ENCODE measurements at regions not wholly inside any gene's neighbourhood (a gene's known extent, or its start where the extent isn't known, plus 50 kb on each side); places are given as distances from the start of the nearest gene placed in this dataset.

- Histone ChIP-seq H3K4me1 (ENCODE audit: control insufficient read depth in 1 of 2, insufficient read depth in 2 of 2, low read depth in 1 of 2, low read length in 1 of 2) (no peaks in the 10 kb centered on the region; a peak in 1 of 4 replicates), H3K9ac (no peak overlapping the region), H3F3A (replicated peaks; ENCODE audit: insufficient read depth) (no peaks in the 10 kb centered on the region), H3K79me2 (ENCODE audit: insufficient read depth) (no peaks in the 10 kb centered on the region), H3K36me3 (replicated peaks in 1 of 2; ENCODE audit: control insufficient read depth in 1 of 2, insufficient read depth in 2 of 2, low read length in 1 of 2) (no peaks in the 10 kb centered on the region), H3K4me3 (ENCODE audit: low read depth in 2 of 2, low read length in 1 of 2) (no peak overlapping the region), H3K9me2 (no peaks in the 10 kb centered on the region), H2AFZ (ENCODE audit: low read depth) (no peak overlapping the region), H3K9me3 (no peaks in the 10 kb centered on the region), H3K27ac (ENCODE audit: low read depth in 2 of 2, low read length in 1 of 2) (no peak overlapping the region), H4K20me1 (ENCODE audit: insufficient read depth) (no peaks in the 10 kb centered on the region), H3K4me2 (no peak overlapping the region), H3K27me3 (ENCODE audit: insufficient read depth) (no peaks in the 10 kb centered on the region)
- ChIA-PET CTCF (interaction anchor here (0.9 to 7.1 kb wide), 9 partner anchors 14 to 1568 kb away, joined by 3 to 182 read pairs (median 3); partner anchors contain the start of gene MKKS), POLR2A (interaction anchor here (1.0 kb wide), 1 partner anchor 446 kb away, joined by 3 read pairs; no protein-coding TSS in a partner anchor)
- DNase-seq: no peak
- 54% methylated on average over 2 of the region's 2 CpGs for WGBS (ENCODE audit: low lambda C conversion rate)
- TF ChIP-seq ELF1 (IDR thresholded peaks at IDR 0.05) (no peak), GATA2 (CRISPR knock-in tag; IDR thresholded peaks at IDR 0.05) (no peak), USF1 (IDR thresholded peaks at IDR 0.05; ENCODE audit: borderline replicate concordance, low read depth) (no peak), SIN3A (IDR thresholded peaks at IDR 0.05; ENCODE audit: borderline replicate concordance, low read depth, low read length) (no peak), CHD2 (IDR thresholded peaks at IDR 0.05; ENCODE audit: low read length, partially characterized antibody) (no peak), PBX3 (IDR thresholded peaks at IDR 0.05) (no peak), IRF3 (IDR thresholded peaks at IDR 0.05; ENCODE audit: low read depth, low read length) (no peak), TEAD4 (IDR thresholded peaks at IDR 0.05; ENCODE audit: borderline replicate concordance, insufficient read depth) (no peak), RCOR1 (IDR thresholded peaks at IDR 0.05; ENCODE audit: low read length) (no peak)
Observed at GRCh38 chr20:9981829-9982228, 53.0 kb upstream of the ANKEF1 start.

GRCh38 chr20:9978397-9979004 is 56.3 kb upstream of the ANKEF1 start:
- H3K9ac ChIP-seq: no peak overlapping the region
- TF ChIP-seq JUND (IDR thresholded peaks at IDR 0.05) (peak; percentile 78), RFX5 (IDR thresholded peaks at IDR 0.05; ENCODE audit: low read length) (no peak), FOSL2 (IDR thresholded peaks at IDR 0.05; ENCODE audit: borderline replicate concordance, low read depth) (peak; percentile 81), RAD21 (IDR thresholded peaks at IDR 0.05; ENCODE audit: low read length) (peak; percentile 99), CHD2 (IDR thresholded peaks at IDR 0.05; ENCODE audit: low read length, partially characterized antibody) (peak; percentile 15), POLR2AphosphoS5 (IDR thresholded peaks at IDR 0.05; ENCODE audit: low read depth, low read length) (no peak), FOXM1 (IDR thresholded peaks at IDR 0.05; ENCODE audit: low read depth) (no peak), CTCF (IDR thresholded peaks at IDR 0.05) (peak; percentile 94), SIN3A (IDR thresholded peaks at IDR 0.05; ENCODE audit: borderline replicate concordance, low read depth, low read length) (peak; percentile 24; the same call in 1 of the 2 replicates), NFIC (IDR thresholded peaks at IDR 0.05; ENCODE audit: borderline replicate concordance) (0 out of 2 replicates have a peak, but pooled peaks have one; percentile 6), SMC3 (IDR thresholded peaks at IDR 0.05; ENCODE audit: low read depth, low read length) (peak; percentile 91), RCOR1 (IDR thresholded peaks at IDR 0.05; ENCODE audit: low read length) (0 out of 2 replicates have a peak, but pooled peaks have one; percentile 22)
- DNase-seq: peak; percentile 66
- H4K20me1 ChIP-seq (ENCODE audit: insufficient read depth): no peaks in the 10 kb centered on the region
- H3K79me2 ChIP-seq (ENCODE audit: insufficient read depth): no peaks in the 10 kb centered on the region
- peak overlapping the region; percentile 58; the same call in 1 of the 2 replicates for H2AFZ ChIP-seq (ENCODE audit: low read depth)
- H3K27ac ChIP-seq (ENCODE audit: low read depth in 2 of 2, low read length in 1 of 2): no peak overlapping the region; a peak in 1 of 4 replicates
- CTCF ChIA-PET: interaction anchor here (0.5 to 7.1 kb wide), 103 partner anchors 8 to 1566 kb away, joined by 3 to 182 read pairs (median 4); partner anchors contain the start of genes MKKS, SLX4IP and SNAP25
- POLR2A ChIA-PET: interaction anchor here (1.3 kb wide), 1 partner anchor 456 kb away, joined by 3 read pairs; the partner anchor contains the start of gene MKKS
- H3K27me3 ChIP-seq (ENCODE audit: insufficient read depth): no peaks in the 10 kb centered on the region
- no peaks in the 10 kb centered on the region for H3K9me3 ChIP-seq
- H3F3A ChIP-seq (replicated peaks; ENCODE audit: insufficient read depth): no peaks in the 10 kb centered on the region
- 31% methylated on average over 6 of the region's 6 CpGs for WGBS (ENCODE audit: low lambda C conversion rate)
- peak overlapping the region; percentile 6 to 16; a peak in 2 of 4 replicates for H3K4me3 ChIP-seq (ENCODE audit: low read depth in 2 of 2, low read length in 1 of 2)
- no peaks in the 10 kb centered on the region; a peak in 1 of 4 replicates for H3K4me1 ChIP-seq (ENCODE audit: control insufficient read depth in 1 of 2, insufficient read depth in 2 of 2, low read depth in 1 of 2, low read length in 1 of 2)
- no peaks in the 10 kb centered on the region for H3K36me3 ChIP-seq (replicated peaks in 1 of 2; ENCODE audit: control insufficient read depth in 1 of 2, insufficient read depth in 2 of 2, low read length in 1 of 2)
- H3K9me2 ChIP-seq: no peaks in the 10 kb centered on the region
- no peak overlapping the region for H3K4me2 ChIP-seq

Data from SK-N-SH (cell line).